Ishikawa (cell line): ENCODE measurements at regions not wholly inside any gene's neighbourhood (a gene's known extent, or its start where the extent isn't known, plus 50 kb on each side); places are given as distances from the start of the nearest gene placed in this dataset.

Experiments
- CEBPB ChIP-seq: IDR thresholded peaks from 2 replicates; pipeline ENCODE4 v1.6.1; 2012
- FOXM1 ChIP-seq: IDR thresholded peaks from 2 replicates; pipeline ENCODE4 v1.6.1; 2012; ENCODE audit warnings: low read depth, borderline replicate concordance
- RAD21 ChIP-seq: IDR thresholded peaks from 2 replicates; pipeline ENCODE4 v1.6.1; 2012; ENCODE audit warnings: low read depth
- TAF1 ChIP-seq: IDR thresholded peaks from 2 replicates; pipeline ENCODE4 v1.6.1; 2012; ENCODE audit warnings: low read depth, mild to moderate bottlenecking

DNA sequence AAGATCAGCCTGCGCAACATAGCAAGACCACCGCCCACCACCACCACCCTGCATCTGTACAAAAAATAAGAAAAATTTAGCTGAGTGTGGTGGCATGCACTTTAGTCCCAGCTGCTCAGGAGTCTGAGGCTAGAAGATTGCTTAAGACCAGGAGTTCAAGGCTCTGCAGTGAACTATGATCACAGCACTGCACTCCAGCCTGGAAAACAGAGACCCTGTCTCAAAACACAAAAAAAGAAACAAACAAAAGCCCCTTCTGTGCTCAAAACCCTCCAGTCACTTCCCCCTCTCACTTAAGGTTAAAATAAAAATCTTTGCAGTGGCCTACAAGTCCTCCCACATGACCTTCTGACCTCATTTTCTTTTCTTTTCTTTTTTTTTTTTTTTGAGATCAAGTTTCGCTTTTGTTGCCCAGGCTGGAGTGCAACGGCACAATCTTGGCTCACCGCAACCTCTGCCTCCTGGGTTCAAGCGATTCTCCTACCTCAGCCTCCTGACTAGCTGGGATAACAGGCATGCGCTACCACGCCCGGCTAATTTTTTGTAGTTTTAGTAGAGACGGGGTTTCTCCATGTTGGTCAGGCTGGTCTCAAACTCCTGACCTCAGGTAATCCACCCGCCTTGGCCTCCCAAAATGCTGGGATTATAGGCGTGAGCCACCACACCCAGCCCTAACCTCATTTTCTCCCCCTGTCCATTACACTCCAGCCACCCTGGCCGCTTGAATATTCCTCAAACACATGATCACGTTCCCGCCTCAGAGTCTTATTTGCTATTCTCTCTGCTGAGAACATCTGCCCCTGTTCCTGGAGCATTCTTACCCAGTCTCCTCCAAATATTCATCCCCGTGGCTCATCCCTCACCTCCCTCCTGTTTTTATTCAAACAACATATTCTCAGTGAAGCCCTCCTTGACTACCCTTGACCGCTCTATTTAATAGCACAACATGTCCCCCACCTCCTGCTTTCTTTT, 126.6 kb upstream of the MED13 start:
- TF ChIP-seq RAD21 (no peak), FOXM1 (no peak), CEBPB (no peak), TAF1 (no peak)
